ENCODE measurements at regions not wholly inside any gene's neighbourhood (a gene's known extent, or its start where the extent isn't known, plus 50 kb on each side); places are given as distances from the start of the nearest gene placed in this dataset.

DNA sequence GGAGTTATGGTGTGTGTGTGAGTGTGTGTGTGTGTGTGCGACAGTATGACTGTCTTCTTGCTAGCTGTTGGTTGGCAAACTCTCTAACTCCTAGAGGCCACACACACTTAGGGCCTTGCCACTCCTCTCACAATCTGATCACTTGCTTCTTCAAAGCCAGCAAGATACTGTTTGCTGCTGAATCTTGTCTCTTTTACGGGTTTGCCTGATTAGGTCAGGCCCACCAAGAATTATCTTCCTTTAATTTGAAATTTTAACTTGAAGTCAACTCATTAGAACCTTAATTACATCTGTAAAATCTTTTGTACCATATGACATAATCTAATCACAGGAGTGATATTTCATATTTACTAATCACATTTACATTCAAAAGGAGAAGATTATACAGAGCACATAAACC is 359.2 kb upstream of the SGCG start:
- Histone ChIP-seq H3K36me3 (no peaks in the 10 kb centered on the region), H3K9me3 (no peaks in the 10 kb centered on the region), H3K4me1 (ENCODE audit: control insufficient read depth in 1 of 2, low read depth in 2 of 2) (no peaks in the 10 kb centered on the region), H3K27ac (no peak overlapping the region), H3K4me3 (no peak overlapping the region), H3K27me3 (replicated peaks; ENCODE audit: insufficient read depth) (no peaks in the 10 kb centered on the region)
- DNase-seq (ENCODE audit: low spot score) (no peak), ATAC-seq (ENCODE audit: insufficient number of reproducible peaks, low FRiP score, low read depth) (no peak)
- TF ChIP-seq, protein P1, sequence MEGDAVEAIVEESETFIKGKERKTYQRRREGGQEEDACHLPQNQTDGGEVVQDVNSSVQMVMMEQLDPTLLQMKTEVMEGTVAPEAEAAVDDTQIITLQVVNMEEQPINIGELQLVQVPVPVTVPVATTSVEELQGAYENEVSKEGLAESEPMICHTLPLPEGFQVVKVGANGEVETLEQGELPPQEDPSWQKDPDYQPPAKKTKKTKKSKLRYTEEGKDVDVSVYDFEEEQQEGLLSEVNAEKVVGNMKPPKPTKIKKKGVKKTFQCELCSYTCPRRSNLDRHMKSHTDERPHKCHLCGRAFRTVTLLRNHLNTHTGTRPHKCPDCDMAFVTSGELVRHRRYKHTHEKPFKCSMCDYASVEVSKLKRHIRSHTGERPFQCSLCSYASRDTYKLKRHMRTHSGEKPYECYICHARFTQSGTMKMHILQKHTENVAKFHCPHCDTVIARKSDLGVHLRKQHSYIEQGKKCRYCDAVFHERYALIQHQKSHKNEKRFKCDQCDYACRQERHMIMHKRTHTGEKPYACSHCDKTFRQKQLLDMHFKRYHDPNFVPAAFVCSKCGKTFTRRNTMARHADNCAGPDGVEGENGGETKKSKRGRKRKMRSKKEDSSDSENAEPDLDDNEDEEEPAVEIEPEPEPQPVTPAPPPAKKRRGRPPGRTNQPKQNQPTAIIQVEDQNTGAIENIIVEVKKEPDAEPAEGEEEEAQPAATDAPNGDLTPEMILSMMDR (IDR thresholded peaks at IDR 0.05) = no peak

DNA sequence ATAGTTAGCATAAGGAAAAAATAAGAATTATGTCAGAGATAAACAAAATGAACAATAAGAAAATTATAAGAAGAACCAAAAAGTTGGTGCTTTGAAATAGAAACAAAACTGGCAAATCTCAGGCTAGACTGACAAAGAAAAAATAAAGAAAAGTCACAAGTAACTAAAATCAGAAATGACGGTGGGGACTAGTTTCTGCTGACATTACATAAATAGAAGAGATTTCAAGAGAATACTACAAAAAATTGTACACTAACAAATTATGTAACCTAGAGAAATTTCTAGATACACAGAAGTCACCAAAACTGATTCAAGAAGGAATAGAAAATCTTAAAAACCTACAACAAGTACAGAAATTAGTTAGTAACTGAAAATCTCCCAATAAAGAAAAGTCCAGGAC is 355.6 kb upstream of the SGCG start:
- ATAC-seq (ENCODE audit: insufficient number of reproducible peaks, low FRiP score, low read depth) (no peak), DNase-seq (ENCODE audit: low spot score) (no peak)
- TF ChIP-seq, protein P1 (IDR thresholded peaks at IDR 0.05) = no peak
- Histone ChIP-seq H3K9me3 (no peaks in the 10 kb centered on the region), H3K27ac (no peak overlapping the region), H3K36me3 (no peaks in the 10 kb centered on the region), H3K4me3 (no peak overlapping the region), H3K27me3 (replicated peaks; ENCODE audit: insufficient read depth) (no peaks in the 10 kb centered on the region), H3K4me1 (ENCODE audit: control insufficient read depth in 1 of 2, low read depth in 2 of 2) (no peaks in the 10 kb centered on the region)

DNA sequence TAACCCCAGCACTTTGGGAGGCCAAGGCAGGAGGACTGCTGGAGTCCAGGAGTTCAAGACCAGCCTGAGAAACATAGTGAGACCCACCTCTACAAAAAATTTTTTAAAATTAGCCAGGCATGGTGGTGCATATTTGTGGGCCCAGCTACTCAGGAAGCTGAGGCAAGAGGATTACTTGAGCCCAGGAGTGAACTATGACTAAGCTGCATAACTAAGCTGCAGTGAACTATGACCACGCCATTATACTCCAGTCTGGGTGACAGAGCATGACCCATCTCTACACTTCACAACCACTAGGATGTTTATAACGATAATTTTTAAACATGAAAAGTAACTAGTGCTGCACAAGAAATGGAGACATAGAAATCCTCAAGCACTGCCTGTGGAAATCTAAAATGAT is 352.7 kb upstream of the SGCG start:
- H3K36me3 ChIP-seq = no peaks in the 10 kb centered on the region
- no peaks in the 10 kb centered on the region for H3K9me3 ChIP-seq
- TF ChIP-seq, protein P1 (IDR thresholded peaks at IDR 0.05) = no peak
- no peak overlapping the region for H3K27ac ChIP-seq
- no peaks in the 10 kb centered on the region for H3K4me1 ChIP-seq (ENCODE audit: control insufficient read depth in 1 of 2, low read depth in 2 of 2)
- ATAC-seq (ENCODE audit: insufficient number of reproducible peaks, low FRiP score, low read depth) = no peak
- DNase-seq (ENCODE audit: low spot score) = no peak
- H3K27me3 ChIP-seq (replicated peaks; ENCODE audit: insufficient read depth) = no peaks in the 10 kb centered on the region
- no peak overlapping the region for H3K4me3 ChIP-seq

DNA sequence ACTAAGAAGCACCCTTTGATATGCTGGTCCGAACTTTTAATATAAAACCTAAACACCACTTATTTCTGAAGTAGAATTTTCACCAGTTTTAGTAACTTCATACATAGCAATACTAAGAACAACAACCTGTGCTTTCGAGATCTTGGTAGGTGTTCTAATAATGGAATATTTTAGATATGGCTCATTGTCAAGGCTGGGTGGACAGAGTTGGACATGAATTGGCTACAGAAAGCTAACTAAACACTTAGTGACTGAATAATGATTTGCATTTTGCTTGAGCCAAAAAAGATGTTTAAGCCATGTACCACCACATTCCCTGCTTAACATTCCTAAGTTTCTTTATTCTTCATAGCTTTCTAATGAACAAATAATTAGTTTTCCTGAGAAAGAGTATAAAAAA is 344.3 kb upstream of the SGCG start:
- H3K27me3 ChIP-seq (replicated peaks; ENCODE audit: insufficient read depth) = no peaks in the 10 kb centered on the region
- TF ChIP-seq, protein P1 (IDR thresholded peaks at IDR 0.05) = no peak
- DNase-seq (ENCODE audit: low spot score) (no peak), ATAC-seq (ENCODE audit: insufficient number of reproducible peaks, low FRiP score, low read depth) (no peak)
- no peaks in the 10 kb centered on the region for H3K9me3 ChIP-seq
- no peaks in the 10 kb centered on the region for H3K36me3 ChIP-seq
- H3K27ac ChIP-seq = no peak overlapping the region
- H3K4me3 ChIP-seq = no peak overlapping the region
- peaks cover 0 to 7% of the 10 kb centered on the region in 2 donors for H3K4me1 ChIP-seq (ENCODE audit: control insufficient read depth in 1 of 2, low read depth in 2 of 2)

DNA sequence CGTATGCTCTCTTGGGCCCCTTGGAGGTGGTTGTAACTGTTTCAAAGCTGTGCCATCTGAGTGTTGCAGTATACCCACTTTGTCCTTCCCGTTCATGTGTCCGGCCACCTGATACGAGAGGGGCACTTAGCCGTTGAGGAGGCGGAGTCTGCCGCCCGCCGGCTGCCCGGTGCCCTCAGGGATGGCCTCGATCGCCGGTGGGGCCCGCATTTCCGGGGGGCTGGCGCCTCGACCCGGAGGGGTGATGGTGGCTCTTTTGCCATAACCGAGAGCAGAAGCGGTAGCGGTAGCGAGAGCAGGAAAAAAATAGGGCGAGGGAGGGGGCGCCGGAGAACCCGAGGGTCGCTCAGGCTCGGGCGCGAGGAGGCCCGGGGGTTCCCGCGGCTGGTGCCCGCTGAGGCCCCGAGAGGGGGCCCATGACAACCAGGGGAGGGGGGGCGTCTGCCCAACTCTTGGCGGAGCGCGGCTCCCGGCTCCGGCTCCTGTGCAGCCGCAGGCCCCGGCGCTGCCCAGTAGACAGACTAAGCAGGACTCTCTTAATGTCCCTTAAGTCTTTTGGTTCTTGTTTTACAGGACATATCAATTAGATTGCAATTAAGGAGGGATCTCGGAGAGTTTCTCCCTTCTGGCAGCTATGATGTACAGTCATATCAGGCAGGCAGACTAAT is 342.7 kb upstream of the SGCG start:
- no peak for ATAC-seq (ENCODE audit: insufficient number of reproducible peaks, low FRiP score, low read depth)
- no peak for DNase-seq (ENCODE audit: low spot score)
- Histone ChIP-seq H3K36me3 (no peaks in the 10 kb centered on the region), H3K4me3 (peak overlapping the region; percentile 62), H3K4me1 (ENCODE audit: control insufficient read depth in 1 of 2, low read depth in 2 of 2) (peaks cover 0 to 7% of the 10 kb centered on the region in 2 donors), H3K9me3 (no peaks in the 10 kb centered on the region), H3K27me3 (replicated peaks; ENCODE audit: insufficient read depth) (no peaks in the 10 kb centered on the region), H3K27ac (no peak overlapping the region)
- TF ChIP-seq, protein P1 (IDR thresholded peaks at IDR 0.05) = no peak
